Sigmoid colon (tissue), 4 donors: ENCODE measurements at regions not wholly inside any gene's neighbourhood (a gene's known extent, or its start where the extent isn't known, plus 50 kb on each side); places are given as distances from the start of the nearest gene placed in this dataset.

Experiments
- CTCF ChIP-seq, 4 experiments: fragments of 450-650 bp in 3 of 4; fragments of 200-600 bp in 1 of 4; IDR thresholded peaks; one replicate each; pipeline ENCODE4 v1.5.1; 2016 to 2019; ENCODE audit warnings: antibody characterized with exemption in 4 of 4, mild to moderate bottlenecking in 3 of 4, moderate library complexity in 2 of 4
- EP300 ChIP-seq, 4 donors: sonication (generic); formaldehyde crosslinking; IDR thresholded peaks; one replicate each; pipeline ENCODE4 v1.6.1; 2017; ENCODE audit warnings: antibody characterized with exemption in 4 of 4
- POLR2A ChIP-seq, 2 donors: fragments of 450-650 bp; IDR thresholded peaks; one replicate each; pipeline ENCODE4 v1.6.1; 2016; ENCODE audit warnings: antibody characterized with exemption in 2 of 2, mild to moderate bottlenecking in 2 of 2, moderate library complexity in 2 of 2
- POLR2AphosphoS5 ChIP-seq, 4 donors: sonication (generic); formaldehyde crosslinking; IDR thresholded peaks; one replicate each; pipeline ENCODE4 v1.6.1; 2017; ENCODE audit warnings: antibody characterized with exemption in 4 of 4

GRCh38 chr4:130820448-130820847 is 1724.5 kb downstream of the C4orf33 start:
- TF ChIP-seq POLR2A (IDR thresholded peaks at IDR 0.05) (no peak), CTCF (IDR thresholded peaks at IDR 0.05) (no peak), EP300 (IDR thresholded peaks at IDR 0.05) (no peak), POLR2AphosphoS5 (IDR thresholded peaks at IDR 0.05) (no peak)
